ENCODE measurements at regions not wholly inside any gene's neighbourhood (a gene's known extent, or its start where the extent isn't known, plus 50 kb on each side); places are given as distances from the start of the nearest gene placed in this dataset.
"Not testable (repeated sequence)": the region's sequence is repeated elsewhere in the genome, so short reads cannot be mapped to it uniquely, and the experiment has no call there.

DNA sequence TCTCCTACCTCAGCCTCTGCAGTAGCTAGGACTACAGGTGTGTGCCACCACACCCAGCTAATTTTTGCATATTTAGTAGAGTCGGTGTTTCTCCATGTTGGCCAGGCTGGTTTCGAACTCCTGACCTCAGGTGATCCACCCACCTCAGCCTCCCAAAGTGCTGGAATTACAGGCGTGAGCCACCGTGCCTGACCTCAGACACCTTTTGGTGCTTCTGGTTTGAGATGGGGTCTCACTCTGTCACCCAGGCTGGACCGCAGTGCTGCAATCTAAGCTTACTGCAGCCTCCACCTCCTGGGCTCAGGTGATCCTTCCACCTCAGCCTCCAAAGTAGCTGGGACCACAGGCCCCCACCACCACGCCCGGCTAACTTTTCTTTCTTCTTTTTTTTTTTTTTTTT is 144.6 kb downstream of the OR4M2 start:
- H3K27ac ChIP-seq (ENCODE audit: low read length); H3K36me3 ChIP-seq (ENCODE audit: control insufficient read depth in 2 of 2, extremely low read depth in 1 of 2, insufficient read depth in 1 of 2, low read length in 1 of 2); H3K36me3 Mint-ChIP-seq; H3K4me3 Mint-ChIP-seq; H3K27ac Mint-ChIP-seq; POLR2A ChIA-PET; H3K27me3 Mint-ChIP-seq; H3K9me3 ChIP-seq; H3K9me3 Mint-ChIP-seq; H3K4me3 ChIP-seq (ENCODE audit: control insufficient read depth in 1 of 2, extremely low read depth in 1 of 2, low read length in 1 of 2); ATAC-seq (replicated peaks in 1 of 4): not testable (repeated sequence)
- WGBS (ENCODE audit: insufficient coverage): 78% methylated on average over 5 of the region's 7 CpGs
- Histone ChIP-seq H3K4me1 (ENCODE audit: control insufficient read depth in 1 of 2, extremely low read depth in 1 of 2, insufficient read depth in 2 of 2, low read length in 2 of 2) (peaks cover 13 to 26% of the 10 kb centered on the region in 2 experiments), H3K27me3 (replicated peaks in 1 of 2; ENCODE audit: control insufficient read depth in 2 of 2, extremely low read depth in 1 of 2, insufficient read depth in 2 of 2, low read length in 1 of 2) (peaks cover 2 to 16% of the 10 kb centered on the region in 2 experiments)
- DNase-seq: peak in 1 of 35 experiments; percentile 23
- CTCF ChIA-PET: interaction anchor here (0.6 to 2.3 kb wide), 8 partner anchors 17 to 1872 kb away, joined by 3 to 10 read pairs (median 6); no protein-coding TSS in a partner anchor
- H3K4me1 Mint-ChIP-seq: peaks cover 32 to 38% (median 33%) of the 10 kb centered on the region in 3 donors

DNA sequence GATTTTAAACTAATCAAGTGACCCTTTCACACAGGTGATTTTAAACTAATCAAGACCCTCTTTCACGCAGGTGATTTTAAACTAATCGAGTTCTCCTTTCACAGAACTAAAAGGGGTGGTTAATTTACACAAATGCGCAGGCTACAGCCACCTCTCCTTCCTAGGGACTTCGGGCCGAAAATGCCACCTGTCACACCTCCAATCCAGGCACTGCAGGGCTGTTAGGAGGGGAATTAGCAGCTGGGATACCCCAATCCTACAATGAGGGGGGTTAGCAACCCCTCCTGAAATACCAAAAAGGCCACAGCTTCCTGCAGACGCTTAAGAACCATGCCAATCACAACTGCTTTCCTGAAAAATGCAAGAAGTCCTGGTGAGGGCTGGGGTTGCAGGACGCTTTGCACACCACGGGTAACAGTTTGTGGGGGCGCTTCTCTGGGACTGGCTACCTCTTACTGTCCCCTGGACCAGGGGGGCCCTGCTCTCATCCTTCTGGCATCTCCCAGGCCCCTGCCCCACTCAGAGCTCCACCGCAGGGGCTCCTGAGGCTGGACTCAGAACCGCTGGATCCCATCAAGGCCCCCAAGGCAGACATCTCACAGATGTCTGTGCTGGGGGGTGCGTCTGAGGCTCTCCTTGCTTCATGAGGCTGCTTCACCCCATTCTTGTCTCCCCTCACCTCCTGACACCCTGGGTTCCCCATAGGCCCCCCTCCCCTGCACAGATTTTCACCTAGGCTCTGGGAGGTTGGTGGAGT is 145.9 kb downstream of the OR4M2 start:
- Mint-ChIP-seq H3K36me3 (no peaks in the 10 kb centered on the region), H3K4me1 (peaks cover 27 to 32% (median 29%) of the 10 kb centered on the region in 3 donors), H3K4me3 (no peak overlapping the region), H3K27ac (no peak overlapping the region), H3K27me3 (peaks cover 2 to 4% of the 10 kb centered on the region in 2 donors), H3K9me3 (no peaks in the 10 kb centered on the region)
- no peak overlapping the region for H3K4me3 ChIP-seq (ENCODE audit: control insufficient read depth in 1 of 2, extremely low read depth in 1 of 2, low read length in 1 of 2)
- no peaks in the 10 kb centered on the region for H3K36me3 ChIP-seq (ENCODE audit: control insufficient read depth in 2 of 2, extremely low read depth in 1 of 2, insufficient read depth in 1 of 2, low read length in 1 of 2)
- ATAC-seq (replicated peaks in 1 of 4) (no peak), DNase-seq (no peak)
- H3K27me3 ChIP-seq (replicated peaks in 1 of 2; ENCODE audit: control insufficient read depth in 2 of 2, extremely low read depth in 1 of 2, insufficient read depth in 2 of 2, low read length in 1 of 2): peaks cover 2 to 16% of the 10 kb centered on the region in 2 experiments
- ChIA-PET POLR2A (no interaction called here), CTCF (no interaction called here)
- no peaks in the 10 kb centered on the region for H3K9me3 ChIP-seq
- no peak overlapping the region for H3K27ac ChIP-seq (ENCODE audit: low read length)
- peaks cover 10 to 22% of the 10 kb centered on the region in 2 experiments for H3K4me1 ChIP-seq (ENCODE audit: control insufficient read depth in 1 of 2, extremely low read depth in 1 of 2, insufficient read depth in 2 of 2, low read length in 2 of 2)
- 79% methylated on average over 7 of the region's 12 CpGs for WGBS (ENCODE audit: insufficient coverage)

DNA sequence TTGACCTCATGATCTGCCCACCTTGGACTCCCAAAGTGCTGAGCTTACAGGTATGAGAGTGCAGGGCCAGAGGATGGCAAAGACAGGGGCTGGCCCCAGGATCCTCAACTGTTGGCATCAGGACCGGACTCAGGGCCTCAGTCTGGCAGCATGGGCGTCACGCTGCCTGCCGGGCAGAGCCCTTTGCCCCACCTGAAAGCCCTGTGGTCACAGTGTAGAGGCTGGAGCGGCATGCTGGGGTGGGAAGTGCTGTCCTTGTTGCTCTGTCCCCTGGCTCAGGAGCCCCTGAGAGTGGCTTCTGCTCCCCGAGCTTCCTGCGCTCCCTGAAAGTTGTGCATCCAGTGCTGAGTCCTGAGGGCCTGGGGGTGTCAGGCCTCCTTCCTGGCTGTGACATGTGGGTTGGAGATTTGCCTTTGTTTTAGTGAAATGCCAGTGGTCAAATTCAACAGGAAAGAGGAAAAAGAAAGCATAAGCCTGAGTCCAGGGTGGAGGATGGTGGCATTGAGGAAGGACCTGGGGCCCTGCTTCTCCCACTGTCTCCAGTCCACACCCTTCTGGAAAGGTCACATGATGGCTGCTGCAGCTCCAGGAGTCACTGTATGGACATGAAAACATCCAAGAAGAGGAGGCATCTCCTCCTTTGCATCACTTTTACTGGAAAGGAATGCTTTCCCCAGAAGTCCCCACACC is 147.2 kb downstream of the OR4M2 start:
- DNase-seq (no peak), ATAC-seq (replicated peaks in 1 of 4) (no peak)
- H3K36me3 Mint-ChIP-seq: no peaks in the 10 kb centered on the region
- H3K36me3 ChIP-seq (ENCODE audit: control insufficient read depth in 2 of 2, extremely low read depth in 1 of 2, insufficient read depth in 1 of 2, low read length in 1 of 2): no peaks in the 10 kb centered on the region
- H3K27me3 ChIP-seq (replicated peaks in 1 of 2; ENCODE audit: control insufficient read depth in 2 of 2, extremely low read depth in 1 of 2, insufficient read depth in 2 of 2, low read length in 1 of 2): peaks cover 2 to 16% of the 10 kb centered on the region in 2 experiments
- no peak overlapping the region for H3K27ac ChIP-seq (ENCODE audit: low read length)
- H3K9me3 ChIP-seq: no peaks in the 10 kb centered on the region
- H3K4me1 Mint-ChIP-seq: peaks cover 14 to 19% (median 15%) of the 10 kb centered on the region in 3 donors
- no peak overlapping the region for H3K27ac Mint-ChIP-seq
- POLR2A ChIA-PET: interaction anchor here in 1 of 2 donors (0.6 kb wide), 1 partner anchor 37 kb away, joined by 3 read pairs; no protein-coding TSS in a partner anchor
- no peaks in the 10 kb centered on the region for H3K9me3 Mint-ChIP-seq
- 90% methylated on average over 7 of the region's 7 CpGs for WGBS (ENCODE audit: insufficient coverage)
- no peak overlapping the region for H3K4me3 ChIP-seq (ENCODE audit: control insufficient read depth in 1 of 2, extremely low read depth in 1 of 2, low read length in 1 of 2)
- H3K27me3 Mint-ChIP-seq: peaks cover 2 to 6% of the 10 kb centered on the region in 2 donors
- CTCF ChIA-PET: no interaction called here
- peaks cover 3 to 9% of the 10 kb centered on the region in 2 experiments for H3K4me1 ChIP-seq (ENCODE audit: control insufficient read depth in 1 of 2, extremely low read depth in 1 of 2, insufficient read depth in 2 of 2, low read length in 2 of 2)
- H3K4me3 Mint-ChIP-seq: no peak overlapping the region

DNA sequence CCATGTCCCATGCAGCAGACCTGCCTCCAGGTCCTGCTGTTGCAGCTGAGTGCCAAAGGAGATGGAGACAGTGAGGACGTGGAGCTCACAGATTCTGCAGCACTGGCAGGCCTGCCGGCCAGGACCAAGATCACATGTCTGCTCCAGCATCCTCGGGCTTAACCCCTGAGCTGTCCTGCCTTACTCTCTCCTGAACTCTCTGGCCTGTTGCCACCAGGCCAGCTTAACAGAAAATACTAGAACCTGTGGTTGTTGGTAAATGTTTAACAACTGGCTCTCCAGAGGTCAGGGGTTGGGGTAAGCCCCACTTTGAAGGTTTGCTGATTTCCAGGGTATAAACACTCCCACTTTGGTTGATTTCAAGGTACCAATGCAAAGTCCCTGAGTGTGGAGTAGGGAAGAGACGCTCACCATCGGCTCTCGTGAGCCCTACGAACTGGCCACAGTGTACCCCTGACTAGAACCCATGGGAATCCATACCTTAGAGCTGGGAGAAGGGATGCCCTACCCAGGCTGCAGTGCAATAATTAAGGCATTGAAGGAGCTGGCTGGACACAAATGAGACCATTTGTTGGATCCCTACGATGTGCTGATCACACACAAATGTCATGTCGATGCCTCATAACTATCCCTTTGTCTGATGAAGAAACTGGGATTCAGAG is 147.9 kb downstream of the OR4M2 start:
- POLR2A ChIA-PET: no interaction called here

DNA sequence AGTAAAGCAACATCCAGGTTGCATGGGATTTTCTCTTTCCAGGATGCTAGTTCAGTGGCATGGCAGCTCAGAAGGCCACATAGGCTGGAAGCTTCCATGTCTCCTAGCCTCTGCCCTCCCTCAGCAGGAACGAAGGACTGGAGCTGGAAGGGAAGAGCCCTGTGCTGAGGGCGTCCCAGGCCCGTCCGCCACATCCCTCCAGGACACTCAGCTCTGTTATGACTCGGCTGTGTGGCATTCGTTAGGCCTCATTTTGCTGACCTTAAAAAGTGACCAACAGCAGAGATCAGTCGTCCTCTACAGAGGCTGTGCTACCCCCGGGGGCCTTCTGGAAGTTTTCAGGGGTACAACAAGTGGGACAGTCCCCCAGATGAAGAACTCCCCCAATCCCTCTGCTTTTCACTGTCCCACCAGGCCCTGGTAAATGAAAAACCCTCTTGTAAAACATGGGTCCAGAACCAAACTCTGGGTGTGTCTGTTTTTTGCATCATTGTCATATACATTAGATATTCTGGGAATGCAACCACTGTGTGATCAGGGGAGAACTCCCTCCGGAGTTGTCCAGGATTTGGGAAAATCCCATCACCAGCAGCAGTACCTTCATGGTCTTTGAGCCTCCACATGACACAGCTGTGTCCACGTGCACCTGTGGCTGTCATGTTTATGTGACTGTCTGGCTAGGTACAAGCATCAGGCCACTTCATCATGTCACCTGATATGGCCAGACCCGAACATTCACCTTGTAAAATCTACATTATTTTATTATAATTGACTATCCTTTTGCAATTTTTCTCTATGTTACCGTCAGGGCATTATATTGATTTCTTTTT is 149.9 kb downstream of the OR4M2 start:
- no peaks in the 10 kb centered on the region for H3K9me3 ChIP-seq
- 79% methylated on average over 10 of the region's 12 CpGs for WGBS (ENCODE audit: insufficient coverage)
- Mint-ChIP-seq H3K4me3 (no peak overlapping the region), H3K9me3 (no peaks in the 10 kb centered on the region), H3K27ac (no peak overlapping the region), H3K27me3 (peaks cover 2 to 3% of the 10 kb centered on the region in 2 donors), H3K4me1 (no peaks in the 10 kb centered on the region), H3K36me3 (no peaks in the 10 kb centered on the region)
- POLR2A ChIA-PET: no interaction called here
- no peaks in the 10 kb centered on the region for H3K36me3 ChIP-seq (ENCODE audit: control insufficient read depth in 2 of 2, extremely low read depth in 1 of 2, insufficient read depth in 1 of 2, low read length in 1 of 2)
- CTCF ChIA-PET: no interaction called here
- no peak overlapping the region for H3K4me3 ChIP-seq (ENCODE audit: control insufficient read depth in 1 of 2, extremely low read depth in 1 of 2, low read length in 1 of 2)
- H3K4me1 ChIP-seq (ENCODE audit: control insufficient read depth in 1 of 2, extremely low read depth in 1 of 2, insufficient read depth in 2 of 2, low read length in 2 of 2): no peaks in the 10 kb centered on the region
- no peak overlapping the region for H3K27ac ChIP-seq (ENCODE audit: low read length)
- H3K27me3 ChIP-seq (replicated peaks in 1 of 2; ENCODE audit: control insufficient read depth in 2 of 2, extremely low read depth in 1 of 2, insufficient read depth in 2 of 2, low read length in 1 of 2): peaks cover 2 to 12% of the 10 kb centered on the region in 2 experiments
- DNase-seq (no peak), ATAC-seq (replicated peaks in 1 of 4) (no peak)

More for the DNA sequence above, 147.9 kb downstream of the OR4M2 start:
- CTCF ChIA-PET: interaction anchor here in 1 of 2 donors (0.5 to 0.9 kb wide), 2 partner anchors 1872 to 1881 kb away, joined by 4 read pairs; no protein-coding TSS in a partner anchor
- no peaks in the 10 kb centered on the region for H3K9me3 Mint-ChIP-seq
- peaks cover 2% of the 10 kb centered on the region in 2 experiments for H3K4me1 ChIP-seq (ENCODE audit: control insufficient read depth in 1 of 2, extremely low read depth in 1 of 2, insufficient read depth in 2 of 2, low read length in 2 of 2)
- H3K4me3 Mint-ChIP-seq: no peak overlapping the region
- no peaks in the 10 kb centered on the region for H3K9me3 ChIP-seq
- H3K27me3 ChIP-seq (replicated peaks in 1 of 2; ENCODE audit: control insufficient read depth in 2 of 2, extremely low read depth in 1 of 2, insufficient read depth in 2 of 2, low read length in 1 of 2): peaks cover 2 to 16% of the 10 kb centered on the region in 2 experiments
- no peak overlapping the region for H3K4me3 ChIP-seq (ENCODE audit: control insufficient read depth in 1 of 2, extremely low read depth in 1 of 2, low read length in 1 of 2)
- no peak for DNase-seq
- no peaks in the 10 kb centered on the region for H3K36me3 ChIP-seq (ENCODE audit: control insufficient read depth in 2 of 2, extremely low read depth in 1 of 2, insufficient read depth in 1 of 2, low read length in 1 of 2)
- H3K27me3 Mint-ChIP-seq: peaks cover 2 to 6% of the 10 kb centered on the region in 2 donors
- no peak overlapping the region for H3K27ac Mint-ChIP-seq
- H3K4me1 Mint-ChIP-seq: peaks cover 7 to 12% (median 9%) of the 10 kb centered on the region in 3 donors
- H3K36me3 Mint-ChIP-seq: no peaks in the 10 kb centered on the region
- H3K27ac ChIP-seq (ENCODE audit: low read length): no peak overlapping the region
- no peak for ATAC-seq (replicated peaks in 1 of 4)
- WGBS (ENCODE audit: insufficient coverage): 91% methylated on average over 6 of the region's 9 CpGs

DNA sequence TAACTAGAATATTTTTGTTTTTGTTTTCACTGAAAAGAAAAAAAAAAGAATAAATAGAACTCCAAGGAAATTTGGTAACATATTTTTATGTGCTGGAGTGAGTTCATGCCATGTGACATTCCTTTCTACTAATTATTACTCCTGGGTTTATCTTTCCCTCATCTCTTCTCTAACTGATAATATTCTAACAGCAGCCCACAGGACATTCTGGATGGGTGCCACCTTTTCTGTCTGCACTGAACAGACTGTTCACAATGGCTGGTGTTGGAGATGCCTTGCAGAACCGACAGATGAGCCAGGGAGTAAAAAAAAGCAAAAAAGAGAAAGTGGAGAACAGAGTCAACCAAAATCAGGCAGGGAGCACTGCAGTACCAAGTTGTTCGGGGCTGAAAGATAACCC is 151.3 kb downstream of the OR4M2 start:
- Mint-ChIP-seq H3K4me1 (no peaks in the 10 kb centered on the region), H3K27me3 (peaks cover 2 to 7% of the 10 kb centered on the region in 2 donors), H3K27ac (no peak overlapping the region), H3K36me3 (no peaks in the 10 kb centered on the region), H3K9me3 (no peaks in the 10 kb centered on the region), H3K4me3 (no peak overlapping the region)
- no peak overlapping the region for H3K4me3 ChIP-seq (ENCODE audit: control insufficient read depth in 1 of 2, extremely low read depth in 1 of 2, low read length in 1 of 2)
- peaks cover 2 to 9% of the 10 kb centered on the region in 2 experiments for H3K27me3 ChIP-seq (replicated peaks in 1 of 2; ENCODE audit: control insufficient read depth in 2 of 2, extremely low read depth in 1 of 2, insufficient read depth in 2 of 2, low read length in 1 of 2)
- H3K4me1 ChIP-seq (ENCODE audit: control insufficient read depth in 1 of 2, extremely low read depth in 1 of 2, insufficient read depth in 2 of 2, low read length in 2 of 2): no peaks in the 10 kb centered on the region
- no peaks in the 10 kb centered on the region for H3K9me3 ChIP-seq
- CTCF ChIA-PET: no interaction called here
- ATAC-seq (replicated peaks in 1 of 4): no peak
- POLR2A ChIA-PET: no interaction called here
- no peaks in the 10 kb centered on the region for H3K36me3 ChIP-seq (ENCODE audit: control insufficient read depth in 2 of 2, extremely low read depth in 1 of 2, insufficient read depth in 1 of 2, low read length in 1 of 2)
- DNase-seq: no peak
- WGBS (ENCODE audit: insufficient coverage): 60% methylated on average over 1 of the region's 2 CpGs
- H3K27ac ChIP-seq (ENCODE audit: low read length): no peak overlapping the region
